ENCODE measurements at regions not wholly inside any gene's neighbourhood (a gene's known extent, or its start where the extent isn't known, plus 50 kb on each side); places are given as distances from the start of the nearest gene placed in this dataset.

DNA sequence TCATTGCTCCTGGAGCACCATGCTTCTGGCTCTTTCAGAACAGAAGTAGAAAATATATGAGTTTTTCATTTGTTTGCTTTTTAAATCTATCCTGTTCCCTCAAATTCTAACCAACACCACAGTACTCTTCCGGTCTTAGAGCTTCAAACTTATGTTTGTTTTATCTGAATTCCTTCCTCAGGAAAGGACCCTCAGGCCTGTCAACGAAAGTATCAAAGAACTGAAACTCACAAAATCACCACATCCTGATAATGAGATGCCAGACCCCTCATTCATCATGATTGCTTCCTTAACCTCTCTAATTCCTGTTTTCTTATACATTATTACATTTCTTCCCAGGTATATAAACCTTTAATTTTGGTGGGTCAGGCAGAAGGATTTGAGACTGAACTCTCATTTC, 135.2 kb downstream of the BMS1 start:
- no TSS peak for BruUV-seq (replicated peaks)
- TF ChIP-seq, protein P1, sequence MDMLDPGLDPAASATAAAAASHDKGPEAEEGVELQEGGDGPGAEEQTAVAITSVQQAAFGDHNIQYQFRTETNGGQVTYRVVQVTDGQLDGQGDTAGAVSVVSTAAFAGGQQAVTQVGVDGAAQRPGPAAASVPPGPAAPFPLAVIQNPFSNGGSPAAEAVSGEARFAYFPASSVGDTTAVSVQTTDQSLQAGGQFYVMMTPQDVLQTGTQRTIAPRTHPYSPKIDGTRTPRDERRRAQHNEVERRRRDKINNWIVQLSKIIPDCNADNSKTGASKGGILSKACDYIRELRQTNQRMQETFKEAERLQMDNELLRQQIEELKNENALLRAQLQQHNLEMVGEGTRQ (IDR thresholded peaks at IDR 0.05; ENCODE audit: low read depth, low read length): no peak
- TF ChIP-seq MAZ (IDR thresholded peaks at IDR 0.05; ENCODE audit: borderline replicate concordance, low read depth, low read length): no peak
- Histone ChIP-seq H4K20me1 (ENCODE audit: insufficient read depth, low read length) (no peaks in the 10 kb centered on the region), H3K9me3 (ENCODE audit: control insufficient read depth, insufficient read depth, low read length) (no peaks in the 10 kb centered on the region), H2AFZ (replicated peaks; ENCODE audit: low read length, poor library complexity) (no peak overlapping the region), H2BK20ac (ENCODE audit: low read depth, low read length) (no peak overlapping the region), H3K4me2 (ENCODE audit: low read depth, low read length) (no peak overlapping the region), H3K9ac (ENCODE audit: low read depth, low read length) (no peak overlapping the region), H3K4ac (ENCODE audit: low read depth, low read length) (no peak overlapping the region), H2AK9ac (replicated peaks; ENCODE audit: low read depth, low read length, poor library complexity) (no peak overlapping the region), H3K79me1 (ENCODE audit: low read depth in 1 of 2, low read length in 2 of 2) (no peaks in the 10 kb centered on the region), H3K9me1 (ENCODE audit: insufficient read depth, low read length) (no peaks in the 10 kb centered on the region), H3K27ac (ENCODE audit: insufficient read depth, low read length) (no peak overlapping the region), H3K23ac (ENCODE audit: low read depth, low read length) (no peak overlapping the region), H3K56ac (ENCODE audit: extremely low read depth, insufficient read depth, low read length) (no peak overlapping the region), H4K91ac (ENCODE audit: insufficient read depth, low read depth, low read length) (no peak overlapping the region), H3K27me3 (ENCODE audit: control insufficient read depth, insufficient read depth, low read length) (no peaks in the 10 kb centered on the region), H3K18ac (ENCODE audit: low read depth, low read length) (no peak overlapping the region), H3K4me1 (ENCODE audit: control insufficient read depth, insufficient read depth, low read length) (no peaks in the 10 kb centered on the region), H3K14ac (replicated peaks; ENCODE audit: low read depth, low read length) (no peak overlapping the region), H2BK15ac (ENCODE audit: low read depth, low read length) (no peak overlapping the region), H3K36me3 (ENCODE audit: control insufficient read depth, insufficient read depth, low read length) (no peaks in the 10 kb centered on the region), H2BK120ac (ENCODE audit: low read depth, low read length) (no peak overlapping the region), H4K5ac (ENCODE audit: low read depth, low read length) (no peak overlapping the region), H4K8ac (ENCODE audit: low read depth in 2 of 2, low read length in 2 of 2) (no peak overlapping the region), H2BK5ac (ENCODE audit: low read depth, low read length, poor library complexity, severe bottlenecking) (no peak overlapping the region), H3K4me3 (ENCODE audit: insufficient read depth, low read depth, low read length) (no peak overlapping the region), H2AK5ac (ENCODE audit: low read depth, low read length) (no peak overlapping the region)
- no CpG with 5 or more reads among the region's 2 CpGs for WGBS, 2 experiments (ENCODE audit: extremely low coverage in 2 of 2, insufficient read length in 1 of 2)
- POLR2A ChIA-PET (ENCODE audit: unreplicated experiment): no interaction called here
- in situ Hi-C loops (cut with MboI; ENCODE audit: low sequenced_read_pairs): no loop called here
- intact Hi-C loops (cut with micrococcal nuclease): loop anchor here (10.0 kb wide), 1 partner anchor 87 kb away; no protein-coding TSS in a partner anchor
- ATAC-seq (ENCODE audit: low read depth) (no peak), DNase-seq (no peak)
- CTCF ChIA-PET: no interaction called here
- dilution Hi-C loops (cut with HindIII; ENCODE audit: low sequenced_read_pairs, unreplicated experiment): no loop called here

Data from IMR-90 (cell line).